Colon (tissue), 2 donors: ENCODE measurements at regions not wholly inside any gene's neighbourhood (a gene's known extent, or its start where the extent isn't known, plus 50 kb on each side); places are given as distances from the start of the nearest gene placed in this dataset.
"Not testable (repeated sequence)": the region's sequence is repeated elsewhere in the genome, so short reads cannot be mapped to it uniquely, and the experiment has no call there.

Source experiments
- FAIRE-seq: peaks from 2 replicates; lab custom pipeline; 2012; peaks lifted over from hg19 to GRCh38; lab: Jason Lieb, UNC
- donor health status: control.
- donor health status: control.

- FAIRE-seq = no peak
Measured at GRCh38 chr1:78297836-78298235, 192.9 kb upstream of the PTGFR start.

GRCh38 chr1:78298349-78298748 lies 192.4 kb upstream of the PTGFR start:
- no peak for FAIRE-seq

DNA sequence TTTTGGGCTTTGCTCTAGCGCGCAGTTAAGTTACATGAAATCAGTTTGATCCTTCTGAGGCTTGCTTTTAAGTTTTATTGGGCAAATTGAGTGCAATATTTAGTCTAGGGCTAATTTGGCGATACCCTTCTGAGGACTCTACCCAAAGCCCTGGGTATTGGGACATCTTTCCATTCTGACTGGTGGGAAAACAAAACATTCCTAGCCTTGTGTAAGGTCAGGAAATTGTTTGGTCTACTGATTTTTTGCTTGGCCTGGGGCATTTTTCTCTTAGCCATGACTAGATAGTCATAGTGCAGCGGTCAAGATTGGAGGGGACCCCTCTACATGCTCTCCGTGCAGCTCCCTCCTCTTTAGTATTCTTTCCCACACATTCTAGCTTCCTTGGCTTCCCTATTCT lies 189.6 kb upstream of the PTGFR start:
- FAIRE-seq = no peak

GRCh38 chr1:78303620-78304019 lies 187.2 kb upstream of the PTGFR start:
- no peak for FAIRE-seq

GRCh38 chr1:78304341-78304740 lies 186.4 kb upstream of the PTGFR start:
- FAIRE-seq = no peak

- no peak for FAIRE-seq
Measured at GRCh38 chr1:78304761-78305160, 186.0 kb upstream of the PTGFR start.

DNA sequence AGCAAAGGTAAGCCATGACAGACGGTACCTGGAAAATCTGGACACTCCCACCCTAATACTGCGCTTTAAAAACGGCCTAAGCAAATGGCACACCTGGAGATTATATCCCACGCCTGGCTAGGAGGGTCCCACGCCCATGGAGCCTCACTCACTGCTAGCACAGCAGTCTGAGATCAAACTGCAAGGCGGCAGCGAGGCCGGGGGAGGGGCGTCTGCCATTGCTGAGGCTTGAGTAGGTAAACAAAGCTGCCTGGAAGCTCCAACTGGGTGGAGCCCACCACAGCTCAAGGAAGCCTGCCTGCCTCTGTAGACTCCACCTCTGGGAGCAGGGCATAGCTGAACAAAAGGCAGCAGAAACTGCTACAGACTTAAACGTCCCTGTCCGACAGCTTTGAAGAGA lies 180.5 kb upstream of the PTGFR start:
- FAIRE-seq = not testable (repeated sequence)

DNA sequence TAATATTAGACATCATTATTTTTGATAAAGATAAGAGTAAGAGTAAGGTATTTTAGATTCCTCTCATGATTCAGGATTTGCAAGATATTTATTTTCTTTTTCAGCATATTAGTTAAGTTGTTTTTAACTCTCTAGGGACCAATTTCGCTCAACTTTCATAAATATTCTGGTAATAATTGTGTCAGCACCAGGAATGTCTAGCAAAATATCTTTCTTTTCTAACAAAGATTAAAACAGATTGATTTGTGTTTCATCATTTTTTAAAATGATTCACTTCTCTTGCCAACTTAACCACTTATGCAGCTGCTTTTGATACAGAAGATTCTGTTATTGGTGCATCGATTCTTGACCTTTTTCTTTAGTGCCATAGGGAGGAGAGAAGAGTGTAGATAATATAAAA lies 172.8 kb upstream of the PTGFR start:
- no peak for FAIRE-seq

- no peak for FAIRE-seq
Measured at GRCh38 chr1:78319603-78320002, 171.2 kb upstream of the PTGFR start.

- FAIRE-seq = no peak
Measured at GRCh38 chr1:78322928-78323680, 167.7 kb upstream of the PTGFR start.

DNA sequence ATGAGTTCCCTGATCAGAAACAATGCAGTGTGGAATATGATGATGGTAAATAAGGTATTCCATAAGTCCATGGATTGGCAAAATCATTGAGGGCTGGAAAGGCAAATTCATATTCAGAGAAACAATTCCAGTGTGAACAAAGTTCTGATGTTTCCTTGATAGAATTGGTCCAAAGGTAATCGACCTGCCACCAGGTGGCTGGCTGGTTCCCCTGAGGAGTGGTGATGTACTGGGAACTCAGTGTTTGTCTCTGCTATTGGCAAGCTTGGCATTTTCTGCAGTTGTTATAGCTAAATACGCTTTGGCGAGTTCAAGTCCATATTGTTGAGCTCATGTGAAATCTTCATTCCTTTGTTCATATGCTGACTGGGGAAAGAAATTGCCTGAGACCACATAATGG lies 165.5 kb upstream of the PTGFR start:
- FAIRE-seq = no peak

DNA sequence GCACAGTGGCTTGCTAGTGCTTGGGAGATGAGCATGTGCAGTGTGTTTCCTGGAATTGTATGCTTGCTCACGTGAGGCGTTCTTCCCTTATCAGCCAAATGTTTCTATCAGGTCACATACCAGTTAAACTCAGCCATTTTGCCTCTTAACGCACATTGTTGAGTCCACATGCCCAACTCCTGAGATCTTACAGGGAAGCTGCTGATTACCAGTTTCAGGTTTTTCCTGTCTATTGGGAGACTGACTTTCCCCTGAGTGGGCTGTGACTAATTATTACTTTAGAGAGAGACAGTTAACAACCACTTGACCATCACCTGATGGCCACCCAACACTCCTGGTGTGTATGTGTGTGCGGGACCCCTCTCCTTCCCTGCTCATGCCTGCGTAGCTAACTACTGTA lies 161.3 kb upstream of the PTGFR start:
- no peak for FAIRE-seq

DNA sequence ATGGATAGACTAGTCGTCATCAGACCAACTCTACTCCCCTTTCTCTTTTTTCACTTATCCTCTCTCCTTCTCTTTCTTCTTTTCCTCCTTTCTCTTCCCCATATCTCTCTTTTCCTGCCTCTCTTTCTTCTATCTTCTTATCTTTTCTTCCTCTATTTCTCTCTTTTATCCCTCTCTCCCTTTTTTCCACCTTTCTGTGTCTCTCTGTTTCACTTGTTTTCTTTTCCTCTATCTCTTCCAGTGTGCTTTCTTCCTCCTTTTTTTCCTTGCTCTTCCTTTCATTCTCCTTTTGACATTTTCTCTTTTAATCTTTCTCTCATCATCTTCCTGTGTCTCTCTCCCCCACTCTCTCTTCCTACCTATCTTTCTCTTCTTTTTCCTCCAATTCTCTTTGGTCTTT lies 159.0 kb upstream of the PTGFR start:
- FAIRE-seq = no peak

GRCh38 chr1:78333502-78333901 lies 157.3 kb upstream of the PTGFR start:
- FAIRE-seq = no peak

DNA sequence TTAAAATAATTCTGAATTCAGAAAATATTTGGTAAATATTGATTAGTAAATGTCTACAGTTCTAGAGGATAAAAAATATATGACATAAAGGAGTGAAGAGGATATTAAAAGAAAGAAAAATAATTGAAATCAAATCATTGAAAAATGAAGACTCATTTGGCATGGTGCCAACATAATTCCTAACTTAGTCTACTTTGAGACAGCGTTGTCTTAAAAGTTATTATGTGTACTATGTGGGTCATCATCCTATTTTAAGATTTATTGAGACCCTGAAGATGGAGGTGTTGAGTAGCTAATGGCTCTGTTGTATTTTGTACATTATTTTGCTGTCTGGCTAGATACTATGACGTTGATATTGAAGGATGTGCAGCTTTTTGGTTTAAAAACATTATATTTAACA lies 156.7 kb upstream of the PTGFR start:
- FAIRE-seq = no peak

GRCh38 chr1:78334952-78335351 lies 155.8 kb upstream of the PTGFR start:
- FAIRE-seq = no peak

DNA sequence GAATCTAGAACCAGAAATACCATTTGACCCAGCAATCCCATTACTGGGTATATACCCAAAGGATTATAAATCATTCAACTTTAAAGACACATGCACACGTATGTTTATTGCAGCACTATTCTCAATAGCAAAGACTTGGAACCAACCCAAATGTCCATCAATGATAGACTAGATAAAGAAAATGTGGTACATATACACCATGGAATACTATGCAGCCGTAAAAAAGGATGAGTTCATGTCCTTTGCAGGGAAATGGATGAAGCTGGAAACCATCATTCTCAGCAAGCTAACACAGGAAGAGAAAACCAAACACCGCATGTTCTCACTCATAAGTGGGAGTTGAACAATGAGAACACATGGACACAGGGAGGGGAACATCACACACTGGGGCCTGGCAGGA lies 154.0 kb upstream of the PTGFR start:
- not testable (repeated sequence) for FAIRE-seq

- FAIRE-seq = no peak
Measured at GRCh38 chr1:78339490-78339889, 151.3 kb upstream of the PTGFR start.

GRCh38 chr1:78340006-78340405 lies 150.8 kb upstream of the PTGFR start:
- FAIRE-seq = no peak

DNA sequence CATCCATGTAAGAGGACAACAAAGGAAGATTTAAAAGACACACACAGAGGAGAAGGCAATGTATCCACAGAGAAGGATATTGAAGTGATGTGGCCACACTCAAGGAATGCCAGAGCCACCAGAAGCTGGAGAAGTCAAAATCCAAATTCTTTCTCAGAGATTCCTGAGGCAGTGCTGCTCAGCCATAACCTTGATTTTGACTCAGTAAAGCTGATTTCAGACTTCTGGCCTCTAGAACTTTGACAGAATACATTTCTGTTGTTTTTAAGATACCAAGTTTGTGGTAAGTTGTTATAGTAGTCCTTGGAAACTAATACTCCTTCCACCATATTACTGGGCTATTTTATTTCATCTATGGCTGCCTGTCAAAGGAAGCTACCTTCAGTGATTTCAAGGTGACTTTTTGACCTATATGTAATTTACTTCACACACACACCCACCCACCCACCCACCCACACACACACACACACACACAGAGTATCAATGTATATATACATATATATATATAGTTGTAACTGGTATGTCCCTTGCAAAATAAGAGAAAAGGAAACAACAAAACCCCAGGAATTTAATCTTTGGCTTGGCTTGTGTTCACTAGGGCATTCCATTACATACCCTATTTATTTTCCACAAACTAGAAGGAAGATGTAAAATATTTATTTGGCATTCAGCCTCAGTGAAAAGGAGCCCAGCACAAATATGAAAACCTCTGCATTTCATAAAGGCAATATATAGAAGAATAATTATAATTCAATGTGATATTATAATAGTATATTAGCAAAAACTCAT lies 142.1 kb upstream of the PTGFR start:
- FAIRE-seq = no peak

- no peak for FAIRE-seq
Measured at GRCh38 chr1:78351551-78352216, 139.1 kb upstream of the PTGFR start.

DNA sequence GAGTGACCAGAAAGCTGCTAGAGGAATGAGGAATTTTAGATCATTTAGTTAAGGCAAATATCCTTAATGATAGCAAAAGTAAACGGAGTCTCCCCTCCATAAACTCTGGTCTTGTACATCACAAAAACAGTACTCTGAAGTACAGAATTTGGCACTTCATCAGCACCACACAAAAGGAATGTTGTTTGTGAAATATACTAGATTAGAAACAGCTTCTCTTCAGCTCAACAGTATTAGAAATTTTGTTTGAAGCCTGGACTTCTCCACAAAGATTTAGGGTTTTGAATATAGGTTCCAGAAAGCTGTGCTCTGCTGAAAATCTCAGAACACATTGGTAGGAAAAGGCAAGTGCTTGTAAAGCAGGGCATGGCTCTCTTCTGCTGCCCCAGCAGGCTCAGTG lies 135.1 kb upstream of the PTGFR start:
- FAIRE-seq = no peak

DNA sequence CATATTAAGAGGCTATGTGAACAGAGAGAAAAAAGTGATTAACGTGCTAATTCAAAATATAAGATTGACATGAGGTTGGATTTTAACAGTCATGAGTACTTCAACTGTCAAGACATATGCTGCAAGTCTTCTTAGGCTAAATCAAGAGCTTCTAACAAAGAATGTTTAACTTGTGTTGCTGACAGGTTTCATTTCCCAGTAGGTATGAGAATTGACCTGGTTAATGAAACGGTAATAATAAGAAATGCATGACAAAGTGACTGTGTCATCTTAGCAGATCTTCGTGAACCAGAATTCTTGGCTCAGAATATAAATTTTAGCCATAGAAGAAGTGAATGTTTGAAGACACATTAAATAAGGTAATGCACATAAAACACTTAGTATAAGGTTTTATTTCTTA lies 132.6 kb upstream of the PTGFR start:
- FAIRE-seq = no peak
